Retina (tissue), 1 donor: ENCODE measurements at regions not wholly inside any gene's neighbourhood (a gene's known extent, or its start where the extent isn't known, plus 50 kb on each side); places are given as distances from the start of the nearest gene placed in this dataset.

Source experiments
- DNase-seq: peaks from one replicate; pipeline ENCODE4 v3.0.0-alpha.2; 2016

DNA sequence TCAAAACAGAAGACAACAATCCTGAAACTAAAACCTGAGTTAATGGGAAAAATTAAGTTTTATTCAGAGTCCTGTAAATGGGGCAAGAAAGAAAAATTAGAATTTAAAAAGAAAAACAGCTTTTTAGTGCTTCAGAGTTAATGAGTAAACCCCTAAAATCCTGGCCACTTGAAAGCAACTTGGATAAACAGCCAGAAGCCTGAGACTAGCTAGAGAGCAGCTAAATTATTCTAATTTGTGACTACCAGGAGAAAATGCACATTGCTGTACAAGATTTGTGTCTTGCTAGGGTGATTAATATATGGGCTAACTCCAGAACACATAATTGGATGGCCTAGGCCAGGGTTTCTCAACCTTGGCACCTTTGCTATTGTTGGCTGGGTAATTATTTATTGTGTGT is 62.4 kb upstream of the ARG1 start:
- no peak for DNase-seq

DNA sequence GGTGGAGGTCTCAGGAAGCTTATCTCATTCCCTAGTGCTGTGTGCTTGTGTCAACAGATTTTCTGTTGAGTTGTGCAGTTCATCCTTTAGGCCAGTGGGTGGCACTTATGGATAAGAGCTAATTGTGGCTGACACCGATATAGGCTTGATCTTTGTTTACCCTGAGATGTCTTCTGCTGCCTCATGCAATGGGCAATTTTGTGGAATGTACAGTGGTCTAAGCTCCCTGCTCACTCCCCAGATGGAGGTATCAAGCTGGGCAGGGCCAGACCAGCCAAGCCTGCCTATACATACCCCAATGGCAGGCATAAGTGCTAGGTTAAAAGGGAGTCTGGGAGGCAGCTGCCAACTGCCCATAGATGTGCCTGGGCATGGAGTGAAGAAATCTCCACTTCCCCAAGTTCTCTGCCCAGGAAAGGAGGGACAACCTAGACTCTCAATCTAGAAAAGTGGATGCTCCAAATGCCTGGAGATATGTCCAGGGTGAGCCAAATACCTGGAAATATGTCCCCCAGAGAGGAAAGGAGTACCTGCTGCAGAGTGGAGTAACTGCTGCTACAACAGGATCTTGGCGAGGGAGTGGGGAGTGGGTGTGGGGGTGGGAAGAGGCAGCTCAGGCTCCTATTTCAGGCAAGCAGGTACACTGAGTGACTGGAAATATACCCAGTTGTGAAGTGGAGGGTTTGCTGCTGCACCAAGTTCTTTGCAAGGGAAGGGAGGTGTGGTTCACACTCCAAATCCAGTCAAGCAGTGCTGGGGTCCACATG is 53.2 kb upstream of the ARG1 start:
- DNase-seq: no peak
